ENCODE measurements at regions not wholly inside any gene's neighbourhood (a gene's known extent, or its start where the extent isn't known, plus 50 kb on each side); places are given as distances from the start of the nearest gene placed in this dataset.

GRCh38 chr13:52945348-52945747, 83.3 kb upstream of the OLFM4 start:
- H3K36me3 ChIP-seq (replicated peaks in 1 of 2; ENCODE audit: control insufficient read depth in 1 of 2, insufficient read depth in 2 of 2, low read length in 2 of 2): no peaks in the 10 kb centered on the region
- no peak overlapping the region for H2AFZ ChIP-seq (ENCODE audit: low read length)
- TF ChIP-seq ZMYM3 (CRISPR knock-in tag; IDR thresholded peaks at IDR 0.05) (no peak), NFE2L2 (IDR thresholded peaks at IDR 0.05; ENCODE audit: low read length) (no peak), ZFP82 (CRISPR knock-in tag; IDR thresholded peaks at IDR 0.05; ENCODE audit: borderline replicate concordance) (no peak), ZNF468 (CRISPR knock-in tag; IDR thresholded peaks at IDR 0.05) (no peak), NFE2L1 (CRISPR knock-in tag; IDR thresholded peaks at IDR 0.05; ENCODE audit: borderline replicate concordance) (no peak)
- intact Hi-C loops (cut with micrococcal nuclease; ENCODE audit: unreplicated experiment) (no loop called here), in situ Hi-C loops (cut with HindIII; ENCODE audit: extremely low pct_ligation_motif_present, low pct_unique_long_range_greater_than_20kb) (no loop called here)
- DNase-seq (ENCODE audit: low spot score) (no peak), ATAC-seq (no peak), FAIRE-seq (no peak)
- no peak overlapping the region for H3K9ac ChIP-seq (ENCODE audit: insufficient read depth, low read depth, low read length)
- no peak overlapping the region for H3K4me3 ChIP-seq (replicated peaks in 1 of 3; ENCODE audit: insufficient read depth in 1 of 3, low read depth in 2 of 3, low read length in 3 of 3)
- no peaks in the 10 kb centered on the region for H3K9me3 ChIP-seq (ENCODE audit: low read length)
- ChIA-PET CTCF (ENCODE audit: low intra/inter-chr PET ratio, low total read pairs) (no interaction called here), POLR2A (no interaction called here)
- no TSS peak for BruUV-seq (replicated peaks)
- H3K4me1 ChIP-seq (ENCODE audit: insufficient read depth, low read length): no peaks in the 10 kb centered on the region
- H3K27ac ChIP-seq (ENCODE audit: extremely low read length, insufficient read depth, low read length): no peak overlapping the region
- H3K27me3 ChIP-seq (ENCODE audit: control insufficient read depth in 1 of 2, insufficient read depth in 2 of 2, low read length in 2 of 2): no peaks in the 10 kb centered on the region
- no peak overlapping the region for H3K4me2 ChIP-seq (ENCODE audit: low read depth, low read length)
- no peaks in the 10 kb centered on the region for H3K79me2 ChIP-seq (ENCODE audit: insufficient read depth, low read length)
- 7% methylated on average over 3 of the region's 3 CpGs for whole genome bisulfite sequencing (ENCODE audit: low lambda C conversion rate)
- no peaks in the 10 kb centered on the region for H4K20me1 ChIP-seq (ENCODE audit: insufficient read depth, low read length)

- H3K79me2 ChIP-seq (ENCODE audit: insufficient read depth, low read length): no peaks in the 10 kb centered on the region
- H3K36me3 ChIP-seq (replicated peaks in 1 of 2; ENCODE audit: control insufficient read depth in 1 of 2, insufficient read depth in 2 of 2, low read length in 2 of 2): no peaks in the 10 kb centered on the region
- DNase-seq (ENCODE audit: low spot score) (no peak), ATAC-seq (no peak), FAIRE-seq (no peak)
- TF ChIP-seq ZNF7 (CRISPR knock-in tag; IDR thresholded peaks at IDR 0.05) (no peak), GATA4 (IDR thresholded peaks at IDR 0.05; ENCODE audit: borderline replicate concordance, low read depth) (no peak), BHLHE40 (IDR thresholded peaks at IDR 0.05; ENCODE audit: low read length) (no peak)
- H2AFZ ChIP-seq (ENCODE audit: low read length): no peak overlapping the region
- H3K4me2 ChIP-seq (ENCODE audit: low read depth, low read length): no peak overlapping the region
- H3K4me3 ChIP-seq (replicated peaks in 1 of 3; ENCODE audit: insufficient read depth in 1 of 3, low read depth in 2 of 3, low read length in 3 of 3): no peak overlapping the region
- no peak overlapping the region for H3K9ac ChIP-seq (ENCODE audit: insufficient read depth, low read depth, low read length)
- no peak overlapping the region for H3K27ac ChIP-seq (ENCODE audit: extremely low read length, insufficient read depth, low read length)
- ChIA-PET CTCF (ENCODE audit: low intra/inter-chr PET ratio, low total read pairs) (no interaction called here), POLR2A (no interaction called here)
- in situ Hi-C loops (cut with HindIII; ENCODE audit: extremely low pct_ligation_motif_present, low pct_unique_long_range_greater_than_20kb): no loop called here
- H4K20me1 ChIP-seq (ENCODE audit: insufficient read depth, low read length): no peaks in the 10 kb centered on the region
- no TSS peak for BruUV-seq (replicated peaks)
- H3K9me3 ChIP-seq (ENCODE audit: low read length): no peaks in the 10 kb centered on the region
- no peaks in the 10 kb centered on the region for H3K27me3 ChIP-seq (ENCODE audit: control insufficient read depth in 1 of 2, insufficient read depth in 2 of 2, low read length in 2 of 2)
- H3K4me1 ChIP-seq (ENCODE audit: insufficient read depth, low read length): no peaks in the 10 kb centered on the region
- intact Hi-C loops (cut with micrococcal nuclease; ENCODE audit: unreplicated experiment): no loop called here
Observed at GRCh38 chr13:52944697-52945096, 83.9 kb upstream of the OLFM4 start.

Measured in HepG2 (cell line).